ENCODE measurements at regions not wholly inside any gene's neighbourhood (a gene's known extent, or its start where the extent isn't known, plus 50 kb on each side); places are given as distances from the start of the nearest gene placed in this dataset.

DNA sequence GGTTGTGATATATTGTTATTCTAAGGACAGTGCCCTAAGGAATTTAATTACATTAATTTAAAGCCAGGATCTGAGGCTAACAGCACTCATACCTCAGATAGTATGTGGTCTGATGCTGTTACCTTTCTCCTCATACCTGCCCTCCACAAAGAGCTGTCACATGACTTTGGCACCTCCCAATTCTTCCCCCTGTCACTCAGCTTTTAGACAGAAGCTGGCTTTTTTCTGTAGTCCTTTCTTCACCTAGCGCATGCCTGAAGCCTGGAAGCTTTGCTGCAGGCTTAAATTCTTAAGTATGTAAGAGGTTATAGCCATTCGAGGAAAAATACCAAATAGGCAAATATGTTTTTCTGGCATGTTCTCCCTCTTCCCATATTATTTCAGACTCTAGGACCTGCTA, 61.0 kb upstream of the ADAMTS19 start:
- DNase-seq (ENCODE audit: low read depth) = no peak
- H3K4me3 ChIP-seq (ENCODE audit: low read depth, low read length) = no peak overlapping the region
- no peak for TF ChIP-seq CTCF (IDR thresholded peaks at IDR 0.05; ENCODE audit: low read depth, low read length, missing control alignments)
- in situ Hi-C loops (cut with HindIII; ENCODE audit: low sequenced_read_pairs) = loop anchor here (5.0 kb wide), 1 partner anchor 83 kb away; no protein-coding TSS in a partner anchor

DNA sequence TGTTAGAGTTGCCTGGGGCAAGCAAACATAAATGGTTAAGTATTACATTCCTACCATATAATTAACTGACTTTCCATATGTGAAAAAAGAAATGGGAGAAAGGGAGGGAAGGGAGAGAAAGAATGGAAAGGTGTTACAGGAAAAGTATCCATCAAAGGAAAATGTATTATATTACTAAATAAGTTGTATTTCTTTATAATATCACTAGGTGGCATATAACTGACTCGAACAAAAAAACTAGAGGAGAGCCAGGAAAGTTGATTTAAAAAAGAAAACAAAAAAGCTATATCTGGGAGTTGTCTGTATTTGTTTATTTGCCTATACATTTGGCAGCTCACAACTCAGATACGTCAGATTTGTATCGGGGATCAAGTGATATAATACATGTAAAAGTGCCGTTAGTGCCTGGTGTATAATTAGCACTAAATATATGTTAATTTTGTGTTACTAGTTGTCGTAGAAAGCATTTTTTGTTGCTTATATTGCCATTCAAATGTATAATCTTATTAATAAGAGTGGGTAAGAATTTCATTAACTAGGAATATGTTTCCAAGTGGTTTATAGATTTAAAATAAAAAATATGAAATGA, 59.6 kb upstream of the ADAMTS19 start:
- in situ Hi-C loops (cut with HindIII; ENCODE audit: low sequenced_read_pairs) = no loop called here
- peak; percentile 21 for TF ChIP-seq CTCF (IDR thresholded peaks at IDR 0.05; ENCODE audit: low read depth, low read length, missing control alignments)

GRCh38 chr5:129405222-129405621, 54.9 kb upstream of the ADAMTS19 start:
- no peak overlapping the region for H3K4me3 ChIP-seq (ENCODE audit: low read depth, low read length)
- in situ Hi-C loops (cut with HindIII; ENCODE audit: low sequenced_read_pairs) = no loop called here
- no peak for TF ChIP-seq CTCF (IDR thresholded peaks at IDR 0.05; ENCODE audit: low read depth, low read length, missing control alignments)
- no peak for DNase-seq (ENCODE audit: low read depth)

More for the DNA sequence above, 59.6 kb upstream of the ADAMTS19 start:
- H3K4me3 ChIP-seq (ENCODE audit: low read depth, low read length) = no peak overlapping the region
- DNase-seq (ENCODE audit: low read depth) = no peak

GRCh38 chr5:129406440-129406839, 53.7 kb upstream of the ADAMTS19 start:
- DNase-seq (ENCODE audit: low read depth) = no peak
- no peak for TF ChIP-seq CTCF (IDR thresholded peaks at IDR 0.05; ENCODE audit: low read depth, low read length, missing control alignments)
- in situ Hi-C loops (cut with HindIII; ENCODE audit: low sequenced_read_pairs) = no loop called here
- H3K4me3 ChIP-seq (ENCODE audit: low read depth, low read length) = no peak overlapping the region
